Neural progenitor cell (in vitro differentiated cells): ENCODE measurements at regions not wholly inside any gene's neighbourhood (a gene's known extent, or its start where the extent isn't known, plus 50 kb on each side); places are given as distances from the start of the nearest gene placed in this dataset.

Experiments
- DNase-seq: peaks from one replicate; pipeline ENCODE4 v3.0.0-alpha.2; 2016; ENCODE audit warnings: low spot score
- H2AFZ ChIP-seq: fragments of 200-600 bp; sonication (generic); replicated peaks from 2 replicates; pipeline ENCODE4 v1.6.1; 2016; ENCODE audit warnings: antibody characterized with exemption
- H3F3A ChIP-seq: fragments of 200-600 bp; sonication (generic); 2 replicates; pipeline ENCODE4 v1.6.1; 2016; ENCODE audit warnings: antibody characterized with exemption, low read depth
- H3K27ac ChIP-seq: fragments of 200-600 bp; sonication (generic); 2 replicates; pipeline ENCODE4 v1.5.1; 2016; ENCODE audit warnings: mild to moderate bottlenecking
- H3K27me3 ChIP-seq: fragments of 200-600 bp; sonication (generic); 2 replicates; pipeline ENCODE4 v1.6.1; 2016; ENCODE audit warnings: mild to moderate bottlenecking, moderate library complexity
- H3K36me3 ChIP-seq: fragments of 200-600 bp; sonication (generic); 2 replicates; pipeline ENCODE4 v1.5.1; 2016
- H3K4me1 ChIP-seq: fragments of 200-600 bp; sonication (generic); 2 replicates; pipeline ENCODE4 v1.6.1; 2016; ENCODE audit warnings: mixed run types
- H3K4me2 ChIP-seq: fragments of 200-600 bp; sonication (generic); 2 replicates; pipeline ENCODE4 v1.6.1; 2016
- H3K4me3 ChIP-seq: fragments of 200-600 bp; sonication (generic); 2 replicates; pipeline ENCODE4 v1.5.1; 2016
- H3K79me2 ChIP-seq: fragments of 200-600 bp; sonication (generic); 2 replicates; pipeline ENCODE4 v1.6.1; 2016; ENCODE audit warnings: low read depth
- H3K9ac ChIP-seq: fragments of 200-600 bp; sonication (generic); 2 replicates; pipeline ENCODE4 v1.6.1; 2016
- H3K9me3 ChIP-seq: fragments of 200-600 bp; sonication (generic); 2 replicates; pipeline ENCODE4 v1.5.1; 2016; ENCODE audit warnings: low read depth
- H4K20me1 ChIP-seq: fragments of 200-600 bp; sonication (generic); 2 replicates; pipeline ENCODE4 v1.6.1; 2016; ENCODE audit warnings: low read depth
- H3K27ac Mint-ChIP-seq: 3 replicates; pipeline ENCODE4 v1.8.0; 2021; ENCODE audit warnings: mixed read lengths
- H3K27me3 Mint-ChIP-seq: 2 replicates; pipeline ENCODE4 v1.8.0; 2022; ENCODE audit warnings: low read depth, mild to moderate bottlenecking, inconsistent platforms, moderate library complexity, mixed read lengths; ENCODE audit not compliant: insufficient read depth
- H3K36me3 Mint-ChIP-seq: 3 replicates; pipeline ENCODE4 v1.8.0; 2021; ENCODE audit warnings: mixed read lengths
- H3K4me1 Mint-ChIP-seq: 3 replicates; pipeline ENCODE4 v1.8.0; 2021; ENCODE audit warnings: mixed read lengths
- H3K4me3 Mint-ChIP-seq: 3 replicates; pipeline ENCODE4 v1.8.0; 2021; ENCODE audit warnings: mild to moderate bottlenecking, moderate library complexity, mixed read lengths
- H3K9me3 Mint-ChIP-seq: 3 replicates; pipeline ENCODE4 v1.8.0; 2020; ENCODE audit warnings: mixed read lengths
- EZH2 ChIP-seq: fragments of 200-600 bp; sonication (generic); IDR thresholded peaks from 2 replicates; pipeline ENCODE4 v1.6.1; 2017; ENCODE audit warnings: antibody characterized with exemption, mild to moderate bottlenecking, moderate library complexity
- EZH2phosphoT487 ChIP-seq: fragments of 200-600 bp; sonication (generic); IDR thresholded peaks from 2 replicates; pipeline ENCODE4 v1.6.1; 2017; ENCODE audit warnings: antibody characterized with exemption
- TF ChIP-seq, protein P1 (sequence below): fragments of 200-600 bp; sonication (generic); IDR thresholded peaks from 2 replicates; pipeline ENCODE4 v1.5.1; 2017; ENCODE audit warnings: antibody characterized with exemption, mild to moderate bottlenecking

DNA sequence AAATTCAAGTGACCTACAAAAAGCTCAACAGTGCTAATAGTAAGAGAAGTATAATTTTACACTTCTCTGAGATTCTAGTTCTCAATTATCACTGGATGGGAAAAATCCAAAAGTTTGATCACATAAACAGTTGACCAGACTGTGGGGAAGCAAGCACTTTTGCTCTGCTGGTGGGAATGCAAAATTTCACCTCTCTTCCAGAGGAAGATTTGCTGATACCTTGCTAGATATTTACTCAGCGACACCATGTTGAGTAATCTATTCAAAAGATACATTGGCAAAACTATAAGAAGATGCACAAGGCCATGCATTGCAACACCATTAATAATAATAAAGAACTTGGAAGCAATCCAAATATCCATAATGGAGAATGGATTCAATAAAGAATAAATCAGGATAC, 204.4 kb downstream of the MREG start:
- Mint-ChIP-seq H3K4me3 (no peak overlapping the region), H3K4me1 (no peaks in the 10 kb centered on the region), H3K9me3 (no peaks in the 10 kb centered on the region), H3K27me3 (no peaks in the 10 kb centered on the region), H3K36me3 (no peaks in the 10 kb centered on the region), H3K27ac (no peak overlapping the region)
- H3K4me1 ChIP-seq = peaks cover 13% of the 10 kb centered on the region
- no peak overlapping the region for H3K4me2 ChIP-seq
- no peak overlapping the region for H3K27ac ChIP-seq
- DNase-seq = no peak
- no peak overlapping the region for H3K9ac ChIP-seq
- TF ChIP-seq, protein P1, sequence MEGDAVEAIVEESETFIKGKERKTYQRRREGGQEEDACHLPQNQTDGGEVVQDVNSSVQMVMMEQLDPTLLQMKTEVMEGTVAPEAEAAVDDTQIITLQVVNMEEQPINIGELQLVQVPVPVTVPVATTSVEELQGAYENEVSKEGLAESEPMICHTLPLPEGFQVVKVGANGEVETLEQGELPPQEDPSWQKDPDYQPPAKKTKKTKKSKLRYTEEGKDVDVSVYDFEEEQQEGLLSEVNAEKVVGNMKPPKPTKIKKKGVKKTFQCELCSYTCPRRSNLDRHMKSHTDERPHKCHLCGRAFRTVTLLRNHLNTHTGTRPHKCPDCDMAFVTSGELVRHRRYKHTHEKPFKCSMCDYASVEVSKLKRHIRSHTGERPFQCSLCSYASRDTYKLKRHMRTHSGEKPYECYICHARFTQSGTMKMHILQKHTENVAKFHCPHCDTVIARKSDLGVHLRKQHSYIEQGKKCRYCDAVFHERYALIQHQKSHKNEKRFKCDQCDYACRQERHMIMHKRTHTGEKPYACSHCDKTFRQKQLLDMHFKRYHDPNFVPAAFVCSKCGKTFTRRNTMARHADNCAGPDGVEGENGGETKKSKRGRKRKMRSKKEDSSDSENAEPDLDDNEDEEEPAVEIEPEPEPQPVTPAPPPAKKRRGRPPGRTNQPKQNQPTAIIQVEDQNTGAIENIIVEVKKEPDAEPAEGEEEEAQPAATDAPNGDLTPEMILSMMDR = peak; percentile 31
- no peak for TF ChIP-seq EZH2
- H3F3A ChIP-seq = no peaks in the 10 kb centered on the region
- no peaks in the 10 kb centered on the region for H3K79me2 ChIP-seq
- H3K36me3 ChIP-seq = no peaks in the 10 kb centered on the region
- peak overlapping the region; percentile 61 for H2AFZ ChIP-seq
- H4K20me1 ChIP-seq = no peaks in the 10 kb centered on the region
- H3K4me3 ChIP-seq = no peak overlapping the region
- H3K27me3 ChIP-seq = no peaks in the 10 kb centered on the region
- H3K9me3 ChIP-seq = no peaks in the 10 kb centered on the region

DNA sequence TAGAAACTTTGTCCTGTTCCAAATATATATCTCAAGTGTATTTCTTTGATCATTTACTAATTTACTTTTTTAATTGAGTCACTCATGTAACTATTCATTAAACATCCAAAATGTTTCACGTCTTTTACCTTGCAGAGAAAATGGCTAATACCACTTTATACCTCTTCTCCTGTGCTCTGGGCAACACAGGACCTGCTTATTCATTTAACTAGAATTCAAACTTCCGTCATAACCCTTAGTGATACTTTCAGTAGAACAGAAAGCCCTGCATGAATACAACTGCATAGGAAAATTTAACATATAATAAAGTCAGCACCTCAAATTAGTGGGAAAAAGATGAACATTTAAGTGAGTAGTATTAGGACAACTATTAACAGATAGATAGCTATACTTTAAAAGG, 205.2 kb downstream of the MREG start:
- H3K27ac ChIP-seq = no peak overlapping the region
- H3K79me2 ChIP-seq = no peaks in the 10 kb centered on the region
- H3K9me3 Mint-ChIP-seq = no peaks in the 10 kb centered on the region
- no peak overlapping the region for H3K4me3 ChIP-seq
- no peaks in the 10 kb centered on the region for H3K36me3 ChIP-seq
- no peak overlapping the region for H3K4me3 Mint-ChIP-seq
- H3K4me1 ChIP-seq = peaks cover 13% of the 10 kb centered on the region
- no peaks in the 10 kb centered on the region for H3K27me3 ChIP-seq
- H3F3A ChIP-seq = no peaks in the 10 kb centered on the region
- no peak overlapping the region for H3K27ac Mint-ChIP-seq
- no peaks in the 10 kb centered on the region for H3K27me3 Mint-ChIP-seq
- no peaks in the 10 kb centered on the region for H4K20me1 ChIP-seq
- H3K4me1 Mint-ChIP-seq = no peaks in the 10 kb centered on the region
- no peak overlapping the region for H3K9ac ChIP-seq
- TF ChIP-seq, protein P1 = no peak
- H3K4me2 ChIP-seq = no peak overlapping the region
- H2AFZ ChIP-seq = peak overlapping the region; percentile 61
- H3K9me3 ChIP-seq = no peaks in the 10 kb centered on the region
- DNase-seq = no peak
- H3K36me3 Mint-ChIP-seq = no peaks in the 10 kb centered on the region

DNA sequence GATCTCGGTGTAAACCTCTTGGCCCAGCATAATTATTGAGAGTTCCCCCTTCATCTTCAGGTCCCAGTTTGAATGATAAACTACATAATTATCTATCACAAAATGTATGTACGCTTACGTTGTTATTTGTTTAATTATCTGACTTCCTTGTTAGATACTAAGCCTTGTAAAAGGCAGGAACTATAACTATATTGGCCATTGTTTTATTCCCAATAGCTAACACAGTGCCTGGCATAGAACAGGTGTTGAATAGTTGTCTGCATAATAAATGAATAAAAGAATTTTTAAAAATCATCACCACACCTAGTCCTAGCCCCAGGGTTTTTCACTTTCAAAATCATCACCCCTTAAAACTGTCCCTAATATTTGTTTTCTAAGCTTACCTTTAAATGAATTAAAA, 207.9 kb downstream of the MREG start:
- Histone ChIP-seq H3K79me2 (no peaks in the 10 kb centered on the region), H3K4me1 (peaks cover 13% of the 10 kb centered on the region), H2AFZ (no peak overlapping the region), H3K9me3 (no peaks in the 10 kb centered on the region), H3F3A (no peaks in the 10 kb centered on the region), H3K27me3 (no peaks in the 10 kb centered on the region), H3K4me3 (no peak overlapping the region), H3K27ac (no peak overlapping the region), H4K20me1 (no peaks in the 10 kb centered on the region), H3K4me2 (no peak overlapping the region), H3K36me3 (peaks cover 4% of the 10 kb centered on the region), H3K9ac (no peak overlapping the region)
- TF ChIP-seq, protein P1 = no peak
- no peak for TF ChIP-seq EZH2phosphoT487
- no peak for TF ChIP-seq EZH2
- Mint-ChIP-seq H3K4me1 (no peaks in the 10 kb centered on the region), H3K36me3 (no peaks in the 10 kb centered on the region), H3K27ac (no peak overlapping the region), H3K27me3 (no peaks in the 10 kb centered on the region), H3K4me3 (no peak overlapping the region), H3K9me3 (peaks cover 4% of the 10 kb centered on the region)
- DNase-seq = no peak

DNA sequence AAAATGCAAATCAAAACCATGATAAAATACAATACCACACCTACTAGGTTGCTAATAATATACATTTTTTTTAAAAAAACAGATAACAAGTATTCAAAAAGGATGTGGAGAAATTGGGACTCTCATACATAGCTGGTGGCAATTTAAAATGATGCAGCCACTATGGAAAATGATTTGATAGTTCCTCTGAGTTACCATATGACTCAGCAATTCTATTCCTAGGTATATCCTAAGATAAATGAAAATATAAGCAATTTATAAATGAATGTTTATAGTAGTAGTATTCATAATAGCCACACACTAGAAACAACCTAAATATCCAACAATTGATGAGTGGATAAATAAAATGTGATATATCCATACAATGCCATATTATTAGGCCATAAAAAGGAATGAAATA, 210.2 kb downstream of the MREG start:
- H3K36me3 ChIP-seq = peaks cover 4% of the 10 kb centered on the region
- Mint-ChIP-seq H3K36me3 (no peaks in the 10 kb centered on the region), H3K27me3 (no peaks in the 10 kb centered on the region), H3K27ac (no peak overlapping the region), H3K4me1 (no peaks in the 10 kb centered on the region), H3K9me3 (peaks cover 4% of the 10 kb centered on the region), H3K4me3 (no peak overlapping the region)
- H2AFZ ChIP-seq = no peak overlapping the region
- no peaks in the 10 kb centered on the region for H3K79me2 ChIP-seq
- H3F3A ChIP-seq = no peaks in the 10 kb centered on the region
- TF ChIP-seq, protein P1 = no peak
- TF ChIP-seq EZH2phosphoT487 (no peak), EZH2 (no peak)
- no peaks in the 10 kb centered on the region for H3K9me3 ChIP-seq
- no peaks in the 10 kb centered on the region for H4K20me1 ChIP-seq
- H3K27me3 ChIP-seq = no peaks in the 10 kb centered on the region
- no peak overlapping the region for H3K4me2 ChIP-seq
- H3K27ac ChIP-seq = no peak overlapping the region
- H3K4me1 ChIP-seq = peaks cover 6% of the 10 kb centered on the region
- H3K4me3 ChIP-seq = no peak overlapping the region
- no peak for DNase-seq
- no peak overlapping the region for H3K9ac ChIP-seq
